ENCODE measurements at regions not wholly inside any gene's neighbourhood (a gene's known extent, or its start where the extent isn't known, plus 50 kb on each side); places are given as distances from the start of the nearest gene placed in this dataset.

DNA sequence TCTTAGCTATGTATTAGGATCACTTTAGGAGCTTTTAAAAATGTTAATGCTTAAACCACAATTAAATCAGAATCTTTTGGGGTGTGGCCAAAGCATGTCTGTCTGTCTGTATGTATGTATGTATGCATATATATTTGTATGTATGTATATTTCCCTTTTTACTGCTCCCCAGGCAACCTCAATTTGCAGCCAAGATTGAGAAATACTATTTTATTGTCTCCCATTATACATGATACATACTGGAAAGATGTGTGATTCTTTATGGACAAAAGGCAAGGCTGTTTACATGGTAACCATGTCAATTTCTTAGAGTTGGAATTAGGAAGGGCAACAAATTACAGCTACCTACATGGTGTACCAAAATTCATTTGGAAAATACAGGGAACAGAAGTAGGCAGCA lies 783.6 kb downstream of the ETS1 start:
- Histone ChIP-seq H3K4me3 (ENCODE audit: low read depth in 2 of 2, low read length in 1 of 2) (no peak overlapping the region), H3K4me2 (no peak overlapping the region), H3K27ac (ENCODE audit: low read depth in 2 of 2, low read length in 1 of 2) (no peak overlapping the region), H4K20me1 (ENCODE audit: insufficient read depth) (no peaks in the 10 kb centered on the region), H3K4me1 (ENCODE audit: control insufficient read depth in 1 of 2, insufficient read depth in 2 of 2, low read depth in 1 of 2, low read length in 1 of 2) (no peaks in the 10 kb centered on the region), H3K27me3 (ENCODE audit: insufficient read depth) (no peaks in the 10 kb centered on the region; the same call in 1 of the 2 replicates), H2AFZ (ENCODE audit: low read depth) (no peak overlapping the region), H3K36me3 (replicated peaks in 1 of 2; ENCODE audit: control insufficient read depth in 1 of 2, insufficient read depth in 2 of 2, low read length in 1 of 2) (no peaks in the 10 kb centered on the region), H3K9ac (no peak overlapping the region), H3K9me2 (no peaks in the 10 kb centered on the region), H3F3A (replicated peaks; ENCODE audit: insufficient read depth) (no peaks in the 10 kb centered on the region), H3K9me3 (no peaks in the 10 kb centered on the region), H3K79me2 (ENCODE audit: insufficient read depth) (no peaks in the 10 kb centered on the region)
- DNase-seq, result no peak
- ChIA-PET POLR2A (no interaction called here), CTCF (interaction anchor here (1.5 kb wide), 1 partner anchor 9 kb away, joined by 5 read pairs; no protein-coding TSS in a partner anchor)
- TF ChIP-seq JUND (IDR thresholded peaks at IDR 0.05), result no peak
- TF ChIP-seq SMC3 (IDR thresholded peaks at IDR 0.05; ENCODE audit: low read depth, low read length), result no peak
- TF ChIP-seq, protein P1, sequence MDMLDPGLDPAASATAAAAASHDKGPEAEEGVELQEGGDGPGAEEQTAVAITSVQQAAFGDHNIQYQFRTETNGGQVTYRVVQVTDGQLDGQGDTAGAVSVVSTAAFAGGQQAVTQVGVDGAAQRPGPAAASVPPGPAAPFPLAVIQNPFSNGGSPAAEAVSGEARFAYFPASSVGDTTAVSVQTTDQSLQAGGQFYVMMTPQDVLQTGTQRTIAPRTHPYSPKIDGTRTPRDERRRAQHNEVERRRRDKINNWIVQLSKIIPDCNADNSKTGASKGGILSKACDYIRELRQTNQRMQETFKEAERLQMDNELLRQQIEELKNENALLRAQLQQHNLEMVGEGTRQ (IDR thresholded peaks at IDR 0.05; ENCODE audit: borderline replicate concordance, low read depth, low read length), result no peak
- TF ChIP-seq, protein P2, sequence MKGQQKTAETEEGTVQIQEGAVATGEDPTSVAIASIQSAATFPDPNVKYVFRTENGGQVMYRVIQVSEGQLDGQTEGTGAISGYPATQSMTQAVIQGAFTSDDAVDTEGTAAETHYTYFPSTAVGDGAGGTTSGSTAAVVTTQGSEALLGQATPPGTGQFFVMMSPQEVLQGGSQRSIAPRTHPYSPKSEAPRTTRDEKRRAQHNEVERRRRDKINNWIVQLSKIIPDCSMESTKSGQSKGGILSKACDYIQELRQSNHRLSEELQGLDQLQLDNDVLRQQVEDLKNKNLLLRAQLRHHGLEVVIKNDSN (IDR thresholded peaks at IDR 0.05; ENCODE audit: borderline replicate concordance, low read depth), result no peak
- TF ChIP-seq, protein P3, sequence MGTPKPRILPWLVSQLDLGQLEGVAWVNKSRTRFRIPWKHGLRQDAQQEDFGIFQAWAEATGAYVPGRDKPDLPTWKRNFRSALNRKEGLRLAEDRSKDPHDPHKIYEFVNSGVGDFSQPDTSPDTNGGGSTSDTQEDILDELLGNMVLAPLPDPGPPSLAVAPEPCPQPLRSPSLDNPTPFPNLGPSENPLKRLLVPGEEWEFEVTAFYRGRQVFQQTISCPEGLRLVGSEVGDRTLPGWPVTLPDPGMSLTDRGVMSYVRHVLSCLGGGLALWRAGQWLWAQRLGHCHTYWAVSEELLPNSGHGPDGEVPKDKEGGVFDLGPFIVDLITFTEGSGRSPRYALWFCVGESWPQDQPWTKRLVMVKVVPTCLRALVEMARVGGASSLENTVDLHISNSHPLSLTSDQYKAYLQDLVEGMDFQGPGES (IDR thresholded peaks at IDR 0.05; ENCODE audit: low read depth, low read length), result no peak
- no peak for TF ChIP-seq TCF12 (IDR thresholded peaks at IDR 0.05)
- TF ChIP-seq, protein P4, sequence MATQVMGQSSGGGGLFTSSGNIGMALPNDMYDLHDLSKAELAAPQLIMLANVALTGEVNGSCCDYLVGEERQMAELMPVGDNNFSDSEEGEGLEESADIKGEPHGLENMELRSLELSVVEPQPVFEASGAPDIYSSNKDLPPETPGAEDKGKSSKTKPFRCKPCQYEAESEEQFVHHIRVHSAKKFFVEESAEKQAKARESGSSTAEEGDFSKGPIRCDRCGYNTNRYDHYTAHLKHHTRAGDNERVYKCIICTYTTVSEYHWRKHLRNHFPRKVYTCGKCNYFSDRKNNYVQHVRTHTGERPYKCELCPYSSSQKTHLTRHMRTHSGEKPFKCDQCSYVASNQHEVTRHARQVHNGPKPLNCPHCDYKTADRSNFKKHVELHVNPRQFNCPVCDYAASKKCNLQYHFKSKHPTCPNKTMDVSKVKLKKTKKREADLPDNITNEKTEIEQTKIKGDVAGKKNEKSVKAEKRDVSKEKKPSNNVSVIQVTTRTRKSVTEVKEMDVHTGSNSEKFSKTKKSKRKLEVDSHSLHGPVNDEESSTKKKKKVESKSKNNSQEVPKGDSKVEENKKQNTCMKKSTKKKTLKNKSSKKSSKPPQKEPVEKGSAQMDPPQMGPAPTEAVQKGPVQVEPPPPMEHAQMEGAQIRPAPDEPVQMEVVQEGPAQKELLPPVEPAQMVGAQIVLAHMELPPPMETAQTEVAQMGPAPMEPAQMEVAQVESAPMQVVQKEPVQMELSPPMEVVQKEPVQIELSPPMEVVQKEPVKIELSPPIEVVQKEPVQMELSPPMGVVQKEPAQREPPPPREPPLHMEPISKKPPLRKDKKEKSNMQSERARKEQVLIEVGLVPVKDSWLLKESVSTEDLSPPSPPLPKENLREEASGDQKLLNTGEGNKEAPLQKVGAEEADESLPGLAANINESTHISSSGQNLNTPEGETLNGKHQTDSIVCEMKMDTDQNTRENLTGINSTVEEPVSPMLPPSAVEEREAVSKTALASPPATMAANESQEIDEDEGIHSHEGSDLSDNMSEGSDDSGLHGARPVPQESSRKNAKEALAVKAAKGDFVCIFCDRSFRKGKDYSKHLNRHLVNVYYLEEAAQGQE (IDR thresholded peaks at IDR 0.05; ENCODE audit: low read depth, low read length), result no peak
- no peak for TF ChIP-seq NRF1 (IDR thresholded peaks at IDR 0.05; ENCODE audit: low read depth, low read length)
- TF ChIP-seq YY1 (IDR thresholded peaks at IDR 0.05; ENCODE audit: low read depth), result no peak

DNA sequence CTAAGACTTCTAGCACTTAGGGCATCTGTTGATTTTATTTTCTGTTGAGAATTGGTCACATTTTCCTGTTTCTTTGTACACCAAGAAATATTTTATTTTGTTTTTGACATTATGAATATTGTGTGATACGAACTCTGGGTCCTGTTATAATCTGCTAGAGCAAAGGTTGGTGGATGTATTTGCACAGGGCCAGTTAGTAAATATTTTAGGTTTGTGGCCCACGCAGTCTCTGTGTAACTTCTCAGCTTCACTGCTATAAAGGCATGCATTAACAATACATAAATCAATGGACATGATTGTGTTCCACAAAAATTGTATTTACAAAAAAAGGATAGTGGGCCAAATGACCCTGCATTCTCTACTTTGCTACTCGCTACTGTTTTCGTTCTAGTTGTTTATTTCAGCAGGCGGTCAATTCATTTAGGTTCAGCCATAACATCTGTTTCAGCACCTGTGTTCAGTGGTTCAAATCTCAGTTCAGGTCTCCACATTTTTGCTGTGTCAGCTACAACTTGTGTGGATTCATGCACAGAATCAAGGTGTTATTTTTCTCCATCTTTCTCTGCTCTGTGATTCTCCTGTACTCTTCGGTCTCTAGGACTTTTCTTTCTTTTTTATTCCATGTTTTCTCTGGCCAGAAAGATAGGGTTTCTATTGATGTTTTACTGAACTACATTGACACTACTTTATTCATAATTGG lies 786.2 kb downstream of the ETS1 start:
- WGBS (ENCODE audit: low lambda C conversion rate), result 46% methylated on average over 6 of the region's 6 CpGs

More for the DNA sequence above, 786.2 kb downstream of the ETS1 start:
- POLR2A ChIA-PET, result no interaction called here
- no peaks in the 10 kb centered on the region; the same call in 1 of the 2 replicates for H3K79me2 ChIP-seq (ENCODE audit: insufficient read depth)
- no peak overlapping the region for H3K4me2 ChIP-seq
- no peaks in the 10 kb centered on the region for H3F3A ChIP-seq (replicated peaks; ENCODE audit: insufficient read depth)
- H2AFZ ChIP-seq (ENCODE audit: low read depth), result no peak overlapping the region
- H3K4me3 ChIP-seq (ENCODE audit: low read depth in 2 of 2, low read length in 1 of 2), result no peak overlapping the region
- CTCF ChIA-PET, result interaction anchor here (0.6 to 1.2 kb wide), 2 partner anchors 11 to 668 kb away, joined by 3 to 5 read pairs; no protein-coding TSS in a partner anchor
- H4K20me1 ChIP-seq (ENCODE audit: insufficient read depth), result no peaks in the 10 kb centered on the region
- H3K9me3 ChIP-seq, result no peaks in the 10 kb centered on the region
- H3K9ac ChIP-seq, result no peak overlapping the region
- H3K27ac ChIP-seq (ENCODE audit: low read depth in 2 of 2, low read length in 1 of 2), result no peak overlapping the region
- no peak for TF ChIP-seq SIN3A (IDR thresholded peaks at IDR 0.05; ENCODE audit: borderline replicate concordance, low read depth, low read length)
- no peak for TF ChIP-seq TAF1 (IDR thresholded peaks at IDR 0.05; ENCODE audit: borderline replicate concordance, low read depth, low read length)
- H3K4me1 ChIP-seq (ENCODE audit: control insufficient read depth in 1 of 2, insufficient read depth in 2 of 2, low read depth in 1 of 2, low read length in 1 of 2), result no peaks in the 10 kb centered on the region
- no peaks in the 10 kb centered on the region for H3K36me3 ChIP-seq (replicated peaks in 1 of 2; ENCODE audit: control insufficient read depth in 1 of 2, insufficient read depth in 2 of 2, low read length in 1 of 2)
- no peak for DNase-seq
- no peaks in the 10 kb centered on the region for H3K9me2 ChIP-seq
- no peaks in the 10 kb centered on the region; the same call in 1 of the 2 replicates for H3K27me3 ChIP-seq (ENCODE audit: insufficient read depth)

All from SK-N-SH (cell line).